ENCODE measurements at regions not wholly inside any gene's neighbourhood (a gene's known extent, or its start where the extent isn't known, plus 50 kb on each side); places are given as distances from the start of the nearest gene placed in this dataset.
"Not testable (repeated sequence)": the region's sequence is repeated elsewhere in the genome, so short reads cannot be mapped to it uniquely, and the experiment has no call there.

- no peak for DNase-seq
These were observed 437.1 kb downstream of the PLPP3 start for GRCh38 chr1:56142301-56142700.

- no peak for DNase-seq
These were observed 439.5 kb downstream of the PLPP3 start for GRCh38 chr1:56139836-56140235.

GRCh38 chr1:56137521-56138505 lies 441.6 kb downstream of the PLPP3 start:
- no peak for DNase-seq

GRCh38 chr1:56137090-56137489 lies 442.3 kb downstream of the PLPP3 start:
- DNase-seq = no peak

- no peak for DNase-seq
These were observed 443.6 kb downstream of the PLPP3 start for GRCh38 chr1:56135864-56136147.

GRCh38 chr1:56135069-56135863 lies 444.1 kb downstream of the PLPP3 start:
- DNase-seq = no peak

- DNase-seq = no peak
These were observed 445.6 kb downstream of the PLPP3 start for GRCh38 chr1:56133522-56134472.

GRCh38 chr1:56132520-56132919 lies 446.8 kb downstream of the PLPP3 start:
- no peak for DNase-seq

GRCh38 chr1:56129837-56130236 lies 449.5 kb downstream of the PLPP3 start:
- DNase-seq = no peak

GRCh38 chr1:56125316-56125715 lies 454.0 kb downstream of the PLPP3 start:
- DNase-seq = no peak

GRCh38 chr1:56123826-56124225 lies 455.5 kb downstream of the PLPP3 start:
- no peak for DNase-seq

- DNase-seq = no peak
These were observed 455.9 kb downstream of the PLPP3 start for GRCh38 chr1:56123421-56123820.

- DNase-seq = no peak
These were observed 459.3 kb downstream of the PLPP3 start for GRCh38 chr1:56120021-56120420.

GRCh38 chr1:56118676-56119075 lies 460.7 kb downstream of the PLPP3 start:
- DNase-seq = not testable (repeated sequence)

- DNase-seq = no peak
These were observed 463.7 kb downstream of the PLPP3 start for GRCh38 chr1:56115701-56116100.

- no peak for DNase-seq
These were observed 465.7 kb downstream of the PLPP3 start for GRCh38 chr1:56113679-56114078.

- no peak for DNase-seq
These were observed 472.1 kb downstream of the PLPP3 start for GRCh38 chr1:56107275-56107638.

- no peak for DNase-seq
These were observed 472.7 kb downstream of the PLPP3 start for GRCh38 chr1:56106531-56107274.

GRCh38 chr1:56105397-56105796 lies 474.0 kb downstream of the PLPP3 start:
- DNase-seq = no peak

- no peak for DNase-seq
These were observed 479.5 kb downstream of the PLPP3 start for GRCh38 chr1:56099766-56100265.

GRCh38 chr1:56098946-56099345 lies 480.4 kb downstream of the PLPP3 start:
- no peak for DNase-seq

GRCh38 chr1:56097713-56098112 lies 481.6 kb downstream of the PLPP3 start:
- no peak for DNase-seq
